GM21515 (cell line): ENCODE measurements at regions not wholly inside any gene's neighbourhood (a gene's known extent, or its start where the extent isn't known, plus 50 kb on each side); places are given as distances from the start of the nearest gene placed in this dataset.

Experiments used
- ATAC-seq: cut with Tn5 transposase; IDR thresholded peaks from one replicate; pipeline ENCODE4 v1.9.1; 2021; ENCODE audit not compliant: unreplicated experiment

- ATAC-seq: no peak
Measured at GRCh38 chr5:173529861-173530260, 86.6 kb downstream of the BOD1 start.

- no peak for ATAC-seq
Measured at GRCh38 chr5:173527671-173528070, 88.8 kb downstream of the BOD1 start.

- ATAC-seq: no peak
Measured at GRCh38 chr5:173524136-173524535, 92.3 kb downstream of the BOD1 start.

- ATAC-seq: no peak
Measured at GRCh38 chr5:173523388-173523787, 93.1 kb downstream of the BOD1 start.

- ATAC-seq: no peak
Measured at GRCh38 chr5:173522518-173522917, 93.9 kb downstream of the BOD1 start.

- no peak for ATAC-seq
Measured at GRCh38 chr5:173518856-173519255, 97.6 kb downstream of the BOD1 start.

GRCh38 chr5:173517648-173518047, 98.8 kb downstream of the BOD1 start:
- no peak for ATAC-seq

GRCh38 chr5:173515526-173515925, 100.9 kb downstream of the BOD1 start:
- no peak for ATAC-seq

GRCh38 chr5:173514661-173515060, 101.8 kb downstream of the BOD1 start:
- ATAC-seq: no peak

GRCh38 chr5:173513521-173513991, 102.9 kb downstream of the BOD1 start:
- ATAC-seq: no peak

GRCh38 chr5:173512637-173513435, 103.6 kb downstream of the BOD1 start:
- no peak for ATAC-seq

- ATAC-seq: no peak
Measured at GRCh38 chr5:173509060-173509459, 107.4 kb downstream of the BOD1 start.

GRCh38 chr5:173507171-173507570, 109.3 kb downstream of the BOD1 start:
- no peak for ATAC-seq

- ATAC-seq: no peak
Measured at GRCh38 chr5:173505634-173506033, 110.8 kb downstream of the BOD1 start.

- no peak for ATAC-seq
Measured at GRCh38 chr5:173501922-173502321, 114.5 kb downstream of the BOD1 start.

- no peak for ATAC-seq
Measured at GRCh38 chr5:173501271-173501670, 115.2 kb downstream of the BOD1 start.

- ATAC-seq: no peak
Measured at GRCh38 chr5:173500213-173500560, 116.3 kb downstream of the BOD1 start.

- no peak for ATAC-seq
Measured at GRCh38 chr5:173499471-173500212, 116.8 kb downstream of the BOD1 start.

- ATAC-seq: no peak
Measured at GRCh38 chr5:173498739-173499470, 117.5 kb downstream of the BOD1 start.

GRCh38 chr5:173498286-173498685, 118.2 kb downstream of the BOD1 start:
- ATAC-seq: no peak

GRCh38 chr5:173497685-173498084, 118.8 kb downstream of the BOD1 start:
- no peak for ATAC-seq

- ATAC-seq: no peak
Measured at GRCh38 chr5:173496883-173497255, 119.6 kb downstream of the BOD1 start.
